ENCODE measurements at regions not wholly inside any gene's neighbourhood (a gene's known extent, or its start where the extent isn't known, plus 50 kb on each side); places are given as distances from the start of the nearest gene placed in this dataset.
"Not testable (repeated sequence)": the region's sequence is repeated elsewhere in the genome, so short reads cannot be mapped to it uniquely, and the experiment has no call there.

DNA sequence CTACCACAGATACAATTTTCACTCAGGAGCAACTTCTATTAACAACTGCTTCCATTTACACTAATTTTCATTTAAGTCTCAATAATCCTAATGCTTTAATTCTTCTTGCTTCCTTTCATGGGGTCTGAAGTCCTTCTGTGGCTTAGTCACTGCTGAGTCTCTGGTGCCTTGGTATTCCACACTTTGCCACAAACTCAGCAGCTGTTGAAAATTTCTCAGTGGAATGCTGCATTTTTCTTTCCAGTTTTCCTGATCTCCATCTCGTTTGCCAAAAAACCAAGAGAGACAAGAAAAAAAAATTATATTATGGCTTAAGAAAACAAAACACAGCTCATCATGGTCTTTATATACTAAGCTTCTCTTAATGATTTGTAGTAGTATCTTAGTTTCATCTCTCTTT, 269.2 kb upstream of the AZI2 start:
- peaks cover 6% of the 10 kb centered on the region for H3K4me1 Mint-ChIP-seq
- no peak overlapping the region for H3K27ac Mint-ChIP-seq (ENCODE audit: unreplicated experiment)
- DNase-seq (ENCODE audit: low read depth, low spot score), result no peak
- no peaks in the 10 kb centered on the region for H3K36me3 Mint-ChIP-seq (ENCODE audit: low read depth)
- no peak overlapping the region for H3K4me3 Mint-ChIP-seq
- peaks cover 3% of the 10 kb centered on the region for H3K9me3 Mint-ChIP-seq
- TF ChIP-seq, protein P1, sequence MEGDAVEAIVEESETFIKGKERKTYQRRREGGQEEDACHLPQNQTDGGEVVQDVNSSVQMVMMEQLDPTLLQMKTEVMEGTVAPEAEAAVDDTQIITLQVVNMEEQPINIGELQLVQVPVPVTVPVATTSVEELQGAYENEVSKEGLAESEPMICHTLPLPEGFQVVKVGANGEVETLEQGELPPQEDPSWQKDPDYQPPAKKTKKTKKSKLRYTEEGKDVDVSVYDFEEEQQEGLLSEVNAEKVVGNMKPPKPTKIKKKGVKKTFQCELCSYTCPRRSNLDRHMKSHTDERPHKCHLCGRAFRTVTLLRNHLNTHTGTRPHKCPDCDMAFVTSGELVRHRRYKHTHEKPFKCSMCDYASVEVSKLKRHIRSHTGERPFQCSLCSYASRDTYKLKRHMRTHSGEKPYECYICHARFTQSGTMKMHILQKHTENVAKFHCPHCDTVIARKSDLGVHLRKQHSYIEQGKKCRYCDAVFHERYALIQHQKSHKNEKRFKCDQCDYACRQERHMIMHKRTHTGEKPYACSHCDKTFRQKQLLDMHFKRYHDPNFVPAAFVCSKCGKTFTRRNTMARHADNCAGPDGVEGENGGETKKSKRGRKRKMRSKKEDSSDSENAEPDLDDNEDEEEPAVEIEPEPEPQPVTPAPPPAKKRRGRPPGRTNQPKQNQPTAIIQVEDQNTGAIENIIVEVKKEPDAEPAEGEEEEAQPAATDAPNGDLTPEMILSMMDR (conservative IDR thresholded peaks at IDR 0.05), result no peak
- no peaks in the 10 kb centered on the region for H3K27me3 Mint-ChIP-seq (ENCODE audit: low read depth)

DNA sequence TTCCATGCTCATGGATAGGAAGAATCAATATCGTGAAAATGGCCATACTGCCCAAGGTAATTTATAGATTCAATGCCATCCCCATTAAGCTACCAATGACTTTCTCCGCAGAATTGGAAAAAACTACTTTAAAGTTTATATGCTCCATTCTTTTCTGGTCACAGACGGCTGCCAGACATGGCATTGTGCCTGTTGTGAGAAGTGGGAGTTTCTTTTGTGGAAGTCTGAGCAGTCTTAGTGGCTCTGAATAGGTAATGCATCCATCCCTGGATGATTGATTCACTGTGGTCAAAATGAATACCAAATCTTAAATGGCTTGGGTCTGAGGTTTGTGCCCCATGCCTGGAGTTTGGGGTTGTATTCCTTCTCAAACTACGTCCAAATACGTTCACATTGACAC, 274.5 kb upstream of the AZI2 start:
- no peaks in the 10 kb centered on the region for H3K36me3 Mint-ChIP-seq (ENCODE audit: low read depth)
- no peak for DNase-seq (ENCODE audit: low read depth, low spot score)
- peaks cover 3% of the 10 kb centered on the region for H3K9me3 Mint-ChIP-seq
- H3K27me3 Mint-ChIP-seq (ENCODE audit: low read depth), result no peaks in the 10 kb centered on the region
- H3K27ac Mint-ChIP-seq (ENCODE audit: unreplicated experiment), result no peak overlapping the region
- TF ChIP-seq, protein P1 (conservative IDR thresholded peaks at IDR 0.05), result no peak
- H3K4me1 Mint-ChIP-seq, result peaks cover 9% of the 10 kb centered on the region
- H3K4me3 Mint-ChIP-seq, result no peak overlapping the region

DNA sequence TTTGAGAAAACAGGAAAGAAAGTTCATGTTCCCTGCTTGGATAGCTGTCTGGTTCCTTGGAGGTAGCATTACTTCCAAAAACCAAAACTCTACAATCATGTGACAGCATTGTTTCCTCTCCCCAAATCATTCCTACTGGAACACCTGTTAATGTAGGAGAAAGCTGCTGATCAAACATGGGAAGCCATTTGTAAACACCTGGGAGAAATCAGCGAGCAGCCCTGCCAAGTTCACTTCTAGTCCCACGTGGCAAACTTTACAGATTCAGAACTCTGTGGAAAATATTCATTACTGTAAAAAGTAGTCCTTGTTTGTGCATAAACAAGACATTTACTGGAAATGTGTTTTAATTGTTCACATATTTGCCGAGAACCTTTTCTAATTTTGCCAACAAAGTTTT, 275.5 kb upstream of the AZI2 start:
- no peak for DNase-seq (ENCODE audit: low read depth, low spot score)
- TF ChIP-seq, protein P1 (conservative IDR thresholded peaks at IDR 0.05), result no peak
- no peak overlapping the region for H3K27ac Mint-ChIP-seq (ENCODE audit: unreplicated experiment)
- peaks cover 9% of the 10 kb centered on the region for H3K4me1 Mint-ChIP-seq
- peaks cover 3% of the 10 kb centered on the region for H3K9me3 Mint-ChIP-seq
- H3K27me3 Mint-ChIP-seq (ENCODE audit: low read depth), result no peaks in the 10 kb centered on the region
- H3K36me3 Mint-ChIP-seq (ENCODE audit: low read depth), result no peaks in the 10 kb centered on the region
- H3K4me3 Mint-ChIP-seq, result no peak overlapping the region

DNA sequence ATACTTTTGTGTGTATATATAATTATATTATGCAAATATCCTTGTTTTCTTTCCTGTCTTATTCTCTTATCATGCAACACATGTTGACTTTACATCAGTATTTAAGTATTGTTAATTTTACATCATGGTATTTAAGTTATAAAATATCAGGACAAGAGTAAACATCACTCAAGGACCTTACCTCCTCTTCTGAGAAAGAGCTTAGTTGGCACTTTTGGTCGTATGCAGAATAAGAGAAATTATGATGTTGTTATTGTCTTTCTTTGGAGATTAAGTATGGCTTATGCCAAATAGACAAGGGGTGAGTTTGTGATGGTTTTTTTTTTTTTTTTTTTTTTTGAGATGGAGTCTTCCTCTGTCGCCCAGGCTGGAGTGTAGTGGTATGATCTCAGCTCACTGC, 279.2 kb upstream of the AZI2 start:
- H3K27ac Mint-ChIP-seq (ENCODE audit: unreplicated experiment); DNase-seq (ENCODE audit: low read depth, low spot score); H3K9me3 Mint-ChIP-seq; H3K4me1 Mint-ChIP-seq; H3K27me3 Mint-ChIP-seq (ENCODE audit: low read depth); H3K4me3 Mint-ChIP-seq; H3K36me3 Mint-ChIP-seq (ENCODE audit: low read depth): not testable (repeated sequence)

DNA sequence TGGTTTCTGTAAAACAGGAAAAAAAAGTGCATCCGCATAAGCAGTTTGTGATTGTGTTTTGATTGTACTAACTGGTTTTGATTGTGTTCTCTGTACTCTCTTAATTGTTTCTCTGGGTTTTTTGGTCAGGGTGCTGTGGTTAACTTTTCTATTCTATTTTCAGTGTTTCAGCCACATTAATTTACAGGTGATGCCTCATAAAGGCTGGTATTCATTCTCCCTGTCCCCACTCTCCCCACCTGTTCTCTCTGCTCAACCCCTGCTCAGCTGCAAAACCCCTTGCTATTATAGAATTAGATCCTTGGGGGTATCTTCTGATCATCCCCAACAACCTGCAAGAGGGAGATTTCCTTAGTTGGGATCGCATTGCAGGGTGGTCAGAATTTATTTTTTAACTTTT, 285.4 kb upstream of the AZI2 start:
- H3K27ac Mint-ChIP-seq (ENCODE audit: unreplicated experiment), result no peak overlapping the region
- H3K36me3 Mint-ChIP-seq (ENCODE audit: low read depth), result no peaks in the 10 kb centered on the region
- no peaks in the 10 kb centered on the region for H3K9me3 Mint-ChIP-seq
- TF ChIP-seq, protein P1 (conservative IDR thresholded peaks at IDR 0.05), result no peak
- DNase-seq (ENCODE audit: low read depth, low spot score), result no peak
- no peak overlapping the region for H3K4me3 Mint-ChIP-seq
- no peaks in the 10 kb centered on the region for H3K4me1 Mint-ChIP-seq
- no peaks in the 10 kb centered on the region for H3K27me3 Mint-ChIP-seq (ENCODE audit: low read depth)

DNA sequence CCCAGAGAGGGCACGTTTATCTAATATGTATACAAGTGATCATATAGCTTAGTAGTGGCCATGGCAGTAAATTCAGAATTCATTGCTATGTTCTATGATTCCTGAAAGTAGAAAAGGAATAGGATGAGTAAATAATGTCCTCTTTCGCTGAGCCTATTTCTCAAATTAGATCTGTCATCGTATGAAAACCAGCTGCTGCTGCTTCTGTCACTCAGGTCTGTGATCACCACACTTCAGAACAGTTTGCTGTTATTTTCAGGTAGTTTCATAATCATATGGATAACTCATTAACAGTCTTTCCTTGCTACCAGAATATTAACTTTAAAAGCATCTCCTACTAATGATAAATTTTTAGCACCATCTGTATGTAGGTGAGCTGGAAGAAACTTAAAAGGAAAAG, 289.1 kb upstream of the AZI2 start:
- no peaks in the 10 kb centered on the region for H3K9me3 Mint-ChIP-seq
- H3K27me3 Mint-ChIP-seq (ENCODE audit: low read depth), result no peaks in the 10 kb centered on the region
- H3K4me3 Mint-ChIP-seq, result no peak overlapping the region
- DNase-seq (ENCODE audit: low read depth, low spot score), result no peak
- no peaks in the 10 kb centered on the region for H3K36me3 Mint-ChIP-seq (ENCODE audit: low read depth)
- H3K4me1 Mint-ChIP-seq, result no peaks in the 10 kb centered on the region
- TF ChIP-seq, protein P1 (conservative IDR thresholded peaks at IDR 0.05), result no peak
- H3K27ac Mint-ChIP-seq (ENCODE audit: unreplicated experiment), result no peak overlapping the region
